Right atrium auricular region (tissue), 2 donors: ENCODE measurements at regions not wholly inside any gene's neighbourhood (a gene's known extent, or its start where the extent isn't known, plus 50 kb on each side); places are given as distances from the start of the nearest gene placed in this dataset.

Experiments
- DNase-seq: peaks from one replicate; pipeline ENCODE4 v3.0.0-alpha.2; 2019; ENCODE audit warnings: low spot score
- H3K27ac ChIP-seq, 2 donors: fragments of 200-600 bp; sonication (generic); 1 replicate in 1 of 2; 2 replicates in 1 of 2; pipeline ENCODE4 v1.5.1; 2016 to 2019
- H3K27me3 ChIP-seq, 2 donors: fragments of 200-600 bp; sonication (generic); one replicate each; pipeline versions ENCODE4 v1.5.1 to v1.6.0; 2017 to 2019
- H3K36me3 ChIP-seq: fragments of 200-600 bp; sonication (generic); one replicate; pipeline ENCODE4 v1.5.1; 2016
- H3K4me1 ChIP-seq, 2 donors: fragments of 200-600 bp; sonication (generic); one replicate each; pipeline versions ENCODE4 v1.5.1 to v1.6.0; 2017 to 2019
- H3K4me3 ChIP-seq, 2 donors: fragments of 200-600 bp; sonication (generic); 1 replicate in 1 of 2; 2 replicates in 1 of 2; pipeline ENCODE4 v1.5.1; 2017 to 2019; ENCODE audit warnings: mild to moderate bottlenecking in 1 of 2, moderate library complexity in 1 of 2
- H3K9me3 ChIP-seq, 2 donors: fragments of 200-600 bp; sonication (generic); one replicate each; pipeline ENCODE4 v1.5.1; 2019
- CTCF ChIP-seq, 2 donors: fragments of 200-600 bp; sonication (generic); IDR thresholded peaks; one replicate each; pipeline ENCODE4 v1.5.1; 2019; ENCODE audit warnings: antibody characterized with exemption in 2 of 2

GRCh38 chr2:180058993-180059392 is 51.9 kb upstream of the CWC22 start:
- Histone ChIP-seq H3K9me3 (no peaks in the 10 kb centered on the region), H3K4me1 (no peaks in the 10 kb centered on the region), H3K36me3 (no peaks in the 10 kb centered on the region), H3K27ac (no peak overlapping the region), H3K4me3 (no peak overlapping the region), H3K27me3 (no peaks in the 10 kb centered on the region)
- no peak for DNase-seq
- TF ChIP-seq CTCF (IDR thresholded peaks at IDR 0.05), result no peak

DNA sequence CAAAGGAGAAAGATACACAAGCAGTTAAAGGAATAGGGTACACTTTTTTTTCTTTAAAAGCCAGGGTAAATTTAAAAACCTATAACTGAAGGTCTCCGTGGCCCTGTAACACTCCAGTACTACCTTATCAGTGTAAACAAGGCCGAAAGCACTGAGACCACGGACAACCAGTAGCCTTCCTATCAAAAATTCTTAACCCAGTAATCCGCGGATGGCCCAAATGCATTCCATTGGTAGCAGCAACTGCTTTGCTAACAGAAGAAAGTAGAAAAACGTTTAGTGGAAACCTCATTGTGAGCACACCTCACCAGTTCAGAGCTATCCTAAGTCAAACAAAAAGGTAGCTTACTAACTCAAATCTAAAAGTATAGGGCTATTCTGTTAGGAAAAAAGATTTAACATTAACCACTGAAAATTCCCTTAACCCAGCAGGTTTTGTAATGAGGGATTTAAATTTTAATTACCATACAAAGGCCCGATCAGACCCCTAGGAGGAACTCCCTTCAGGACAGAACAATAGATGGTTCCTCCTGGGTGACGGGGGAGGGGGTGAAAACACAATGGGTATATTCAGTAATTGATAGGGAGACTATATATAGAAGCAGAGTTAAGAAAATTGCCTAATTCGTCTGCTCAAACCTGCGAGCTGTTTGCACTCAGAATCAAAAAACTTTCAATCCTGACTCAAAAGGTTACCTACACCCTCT is 50.8 kb upstream of the CWC22 start:
- no peak overlapping the region for H3K27ac ChIP-seq
- no peaks in the 10 kb centered on the region for H3K9me3 ChIP-seq
- no peak for TF ChIP-seq CTCF (IDR thresholded peaks at IDR 0.05)
- no peak for DNase-seq
- H3K4me3 ChIP-seq, result no peak overlapping the region
- H3K4me1 ChIP-seq, result no peaks in the 10 kb centered on the region
- H3K27me3 ChIP-seq, result no peaks in the 10 kb centered on the region
- H3K36me3 ChIP-seq, result no peaks in the 10 kb centered on the region
